ENCODE measurements at regions not wholly inside any gene's neighbourhood (a gene's known extent, or its start where the extent isn't known, plus 50 kb on each side); places are given as distances from the start of the nearest gene placed in this dataset.

DNA sequence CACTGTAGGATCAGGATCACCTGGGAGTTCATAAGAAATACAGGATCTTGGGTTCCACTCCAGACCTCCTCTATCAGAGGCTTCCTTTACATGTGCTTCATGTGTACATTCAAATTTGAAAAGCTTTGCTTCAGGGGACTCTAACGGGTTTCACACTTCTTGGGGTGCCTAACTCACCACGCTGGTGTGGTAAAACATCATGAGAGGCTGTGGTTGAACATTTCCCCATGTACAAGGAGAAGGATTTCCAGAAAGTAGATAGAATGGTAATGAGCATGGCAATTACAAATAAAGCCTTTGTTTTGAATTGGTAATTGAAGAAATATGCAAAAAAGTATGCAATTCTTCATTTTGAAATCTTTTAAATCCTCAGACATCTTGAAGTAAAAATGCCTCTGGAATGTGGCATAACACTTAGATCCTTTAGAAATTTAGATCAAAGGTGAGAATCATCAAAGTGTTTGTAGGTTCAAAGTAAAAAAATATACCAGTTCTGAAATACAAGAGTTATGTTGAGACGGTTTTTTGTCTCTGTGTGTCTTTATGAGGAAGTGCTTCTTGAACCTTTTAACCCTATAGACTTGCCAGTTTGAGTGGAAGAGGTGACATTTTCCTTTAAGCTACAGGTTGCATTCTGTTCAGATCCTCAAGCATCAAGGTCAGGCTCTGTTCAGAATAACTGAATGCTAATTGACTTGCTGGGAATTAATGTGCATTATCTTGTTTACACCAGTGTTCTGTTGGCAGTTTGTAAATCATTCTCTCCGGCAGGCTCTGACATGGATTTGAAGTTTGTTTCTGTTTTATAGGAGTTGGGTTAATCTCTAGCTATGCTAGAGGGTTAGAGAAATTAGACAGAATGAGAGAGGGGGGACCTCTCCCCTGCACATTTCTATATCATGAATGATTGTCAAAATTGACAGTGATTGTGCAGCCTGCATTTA is 415.3 kb downstream of the MAN2A1 start:
- no peaks in the 10 kb centered on the region for H3K27me3 ChIP-seq
- no peak for DNase-seq (ENCODE audit: extremely low spot score in 2 of 2)
- no peaks in the 10 kb centered on the region for H3K36me3 ChIP-seq
- intact Hi-C loops (cut with DNase I) = no loop called here
- no peaks in the 10 kb centered on the region for H3K9me3 ChIP-seq
- TF ChIP-seq POLR2AphosphoS5 (IDR thresholded peaks at IDR 0.05; ENCODE audit: insufficient read depth in 1 of 2, low read depth in 1 of 2) (no peak), POLR2A (IDR thresholded peaks at IDR 0.05) (no peak)
- TF ChIP-seq, protein P1, sequence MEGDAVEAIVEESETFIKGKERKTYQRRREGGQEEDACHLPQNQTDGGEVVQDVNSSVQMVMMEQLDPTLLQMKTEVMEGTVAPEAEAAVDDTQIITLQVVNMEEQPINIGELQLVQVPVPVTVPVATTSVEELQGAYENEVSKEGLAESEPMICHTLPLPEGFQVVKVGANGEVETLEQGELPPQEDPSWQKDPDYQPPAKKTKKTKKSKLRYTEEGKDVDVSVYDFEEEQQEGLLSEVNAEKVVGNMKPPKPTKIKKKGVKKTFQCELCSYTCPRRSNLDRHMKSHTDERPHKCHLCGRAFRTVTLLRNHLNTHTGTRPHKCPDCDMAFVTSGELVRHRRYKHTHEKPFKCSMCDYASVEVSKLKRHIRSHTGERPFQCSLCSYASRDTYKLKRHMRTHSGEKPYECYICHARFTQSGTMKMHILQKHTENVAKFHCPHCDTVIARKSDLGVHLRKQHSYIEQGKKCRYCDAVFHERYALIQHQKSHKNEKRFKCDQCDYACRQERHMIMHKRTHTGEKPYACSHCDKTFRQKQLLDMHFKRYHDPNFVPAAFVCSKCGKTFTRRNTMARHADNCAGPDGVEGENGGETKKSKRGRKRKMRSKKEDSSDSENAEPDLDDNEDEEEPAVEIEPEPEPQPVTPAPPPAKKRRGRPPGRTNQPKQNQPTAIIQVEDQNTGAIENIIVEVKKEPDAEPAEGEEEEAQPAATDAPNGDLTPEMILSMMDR (IDR thresholded peaks at IDR 0.05) = no peak
- H3K4me1 ChIP-seq = no peaks in the 10 kb centered on the region
- no peak overlapping the region for H3K4me3 ChIP-seq
- no peak overlapping the region for H3K27ac ChIP-seq

DNA sequence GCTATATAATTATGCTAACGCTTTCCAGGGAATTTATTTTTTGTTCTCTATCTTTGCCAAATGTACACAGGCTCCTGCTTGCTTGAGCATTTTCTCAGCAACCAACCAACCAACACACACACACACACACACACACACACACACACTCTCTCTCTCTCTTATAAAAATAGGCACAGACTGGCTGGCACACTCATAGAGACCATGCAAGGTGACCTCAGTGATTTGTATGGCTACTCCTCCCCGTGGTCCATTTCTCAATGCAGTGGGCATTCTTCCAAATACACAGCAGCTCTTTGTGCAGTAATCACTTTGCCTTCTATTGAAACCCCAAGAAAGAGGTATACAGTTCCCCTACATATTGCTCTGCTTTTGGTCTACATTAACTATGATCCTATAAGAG is 416.0 kb downstream of the MAN2A1 start:
- H3K4me3 ChIP-seq = no peak overlapping the region
- TF ChIP-seq POLR2AphosphoS5 (IDR thresholded peaks at IDR 0.05; ENCODE audit: insufficient read depth in 1 of 2, low read depth in 1 of 2) = no peak
- TF ChIP-seq, protein P1 (IDR thresholded peaks at IDR 0.05) = no peak
- no peak for TF ChIP-seq POLR2A (IDR thresholded peaks at IDR 0.05)
- no peaks in the 10 kb centered on the region for H3K9me3 ChIP-seq
- DNase-seq (ENCODE audit: extremely low spot score in 2 of 2) = no peak
- no peak overlapping the region for H3K27ac ChIP-seq
- no peaks in the 10 kb centered on the region for H3K36me3 ChIP-seq
- H3K4me1 ChIP-seq = no peaks in the 10 kb centered on the region
- H3K27me3 ChIP-seq = no peaks in the 10 kb centered on the region
- intact Hi-C loops (cut with DNase I) = no loop called here

DNA sequence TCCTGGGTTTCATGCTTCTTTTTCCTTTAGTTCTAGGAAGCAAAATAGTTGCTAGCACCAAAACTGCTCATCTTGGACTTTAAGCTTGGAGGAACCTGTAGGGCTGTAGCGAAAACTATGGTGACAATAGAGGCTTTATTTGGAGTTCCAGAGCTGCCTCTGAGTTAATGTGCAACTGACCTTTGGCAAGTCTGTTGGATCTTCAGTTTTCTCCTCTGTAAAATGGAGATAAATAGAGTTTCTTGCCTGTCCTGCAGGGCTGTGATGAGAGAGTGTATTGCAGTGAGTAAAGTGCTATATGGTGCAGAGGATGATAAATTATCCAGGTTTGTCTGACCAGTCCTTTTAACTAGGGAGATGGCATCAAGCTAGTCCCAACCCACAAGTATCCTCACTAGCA is 417.0 kb downstream of the MAN2A1 start:
- intact Hi-C loops (cut with DNase I) = no loop called here
- no peak overlapping the region for H3K4me3 ChIP-seq
- TF ChIP-seq, protein P1 (IDR thresholded peaks at IDR 0.05) = no peak
- TF ChIP-seq POLR2AphosphoS5 (IDR thresholded peaks at IDR 0.05; ENCODE audit: insufficient read depth in 1 of 2, low read depth in 1 of 2) = no peak
- no peak for TF ChIP-seq POLR2A (IDR thresholded peaks at IDR 0.05)
- no peak overlapping the region for H3K27ac ChIP-seq
- no peaks in the 10 kb centered on the region for H3K9me3 ChIP-seq
- H3K36me3 ChIP-seq = no peaks in the 10 kb centered on the region
- no peaks in the 10 kb centered on the region for H3K4me1 ChIP-seq
- no peak for DNase-seq (ENCODE audit: extremely low spot score in 2 of 2)
- H3K27me3 ChIP-seq = no peaks in the 10 kb centered on the region

DNA sequence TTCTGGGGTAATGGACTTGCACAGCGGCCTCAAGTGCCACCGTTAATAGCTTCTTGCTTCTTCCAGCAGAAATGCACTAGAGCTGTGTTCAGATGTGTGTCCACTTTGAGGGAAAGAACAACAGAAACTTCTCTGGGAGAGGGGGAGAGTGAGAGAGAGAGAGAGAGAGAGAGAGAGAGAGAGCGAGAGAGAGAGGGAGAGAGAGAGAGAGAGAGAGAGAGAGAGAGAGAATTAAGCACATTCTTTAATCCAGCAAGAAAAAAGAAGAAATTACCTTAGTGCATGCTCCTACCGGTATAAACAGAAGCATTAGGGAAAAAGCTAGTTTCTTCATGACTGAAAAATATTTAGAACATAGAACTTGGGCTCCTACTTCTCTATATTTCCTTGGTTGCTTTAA is 418.8 kb downstream of the MAN2A1 start:
- no peak overlapping the region for H3K27ac ChIP-seq

DNA sequence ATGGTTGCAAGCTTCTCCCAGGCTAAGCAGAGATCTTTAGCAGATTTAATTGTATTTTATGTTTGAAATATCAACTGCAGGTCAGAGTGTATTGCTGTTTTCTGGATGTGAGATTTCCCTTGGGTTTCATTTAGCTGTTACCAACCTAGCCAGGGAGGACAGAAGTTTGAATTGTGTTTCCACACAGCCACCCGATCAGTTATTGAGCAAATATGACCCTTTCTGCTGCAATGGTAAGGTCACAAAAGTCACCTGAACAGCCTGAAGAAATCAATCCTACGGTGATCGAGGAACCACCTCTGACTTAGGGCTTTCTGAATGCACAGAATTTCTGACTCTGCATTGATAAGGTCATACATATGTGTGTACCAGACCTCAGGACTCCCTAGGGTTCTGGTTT is 419.9 kb downstream of the MAN2A1 start:
- intact Hi-C loops (cut with DNase I) = no loop called here
- Histone ChIP-seq H3K4me1 (no peaks in the 10 kb centered on the region), H3K4me3 (no peak overlapping the region), H3K27ac (no peak overlapping the region), H3K9me3 (no peaks in the 10 kb centered on the region), H3K36me3 (no peaks in the 10 kb centered on the region), H3K27me3 (no peaks in the 10 kb centered on the region)
- no peak for DNase-seq (ENCODE audit: extremely low spot score in 2 of 2)
- TF ChIP-seq, protein P1 (IDR thresholded peaks at IDR 0.05) = no peak
- TF ChIP-seq POLR2AphosphoS5 (IDR thresholded peaks at IDR 0.05; ENCODE audit: insufficient read depth in 1 of 2, low read depth in 1 of 2) (no peak), POLR2A (IDR thresholded peaks at IDR 0.05) (no peak)

More for the DNA sequence above, 418.8 kb downstream of the MAN2A1 start:
- Histone ChIP-seq H3K36me3 (no peaks in the 10 kb centered on the region), H3K4me1 (no peaks in the 10 kb centered on the region), H3K27me3 (no peaks in the 10 kb centered on the region), H3K4me3 (no peak overlapping the region), H3K9me3 (no peaks in the 10 kb centered on the region)
- no peak for DNase-seq (ENCODE audit: extremely low spot score in 2 of 2)
- TF ChIP-seq POLR2AphosphoS5 (IDR thresholded peaks at IDR 0.05; ENCODE audit: insufficient read depth in 1 of 2, low read depth in 1 of 2) = no peak
- intact Hi-C loops (cut with DNase I) = no loop called here
